ENCODE measurements at regions not wholly inside any gene's neighbourhood (a gene's known extent, or its start where the extent isn't known, plus 50 kb on each side); places are given as distances from the start of the nearest gene placed in this dataset.

GRCh38 chr1:96361271-96361856 lies 360.2 kb upstream of the PTBP2 start:
- TF ChIP-seq CTCF (IDR thresholded peaks at IDR 0.05) (no peak), RAD21 (IDR thresholded peaks at IDR 0.05; ENCODE audit: low read length) (no peak), USF1 (IDR thresholded peaks at IDR 0.05; ENCODE audit: borderline replicate concordance, low read depth) (no peak), JUND (IDR thresholded peaks at IDR 0.05) (no peak), EZH2phosphoT487 (IDR thresholded peaks at IDR 0.05; ENCODE audit: borderline replicate concordance, low read depth) (no peak), SMC3 (IDR thresholded peaks at IDR 0.05; ENCODE audit: low read depth, low read length) (no peak)
- TF ChIP-seq, protein P1, sequence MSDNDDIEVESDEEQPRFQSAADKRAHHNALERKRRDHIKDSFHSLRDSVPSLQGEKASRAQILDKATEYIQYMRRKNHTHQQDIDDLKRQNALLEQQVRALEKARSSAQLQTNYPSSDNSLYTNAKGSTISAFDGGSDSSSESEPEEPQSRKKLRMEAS (IDR thresholded peaks at IDR 0.05; ENCODE audit: low read depth), result no peak

Data from SK-N-SH (cell line).